SK-N-SH (cell line): ENCODE measurements at regions not wholly inside any gene's neighbourhood (a gene's known extent, or its start where the extent isn't known, plus 50 kb on each side); places are given as distances from the start of the nearest gene placed in this dataset.

Experiments used
- CTCF ChIA-PET: fragments of 300-600, 350-600 bp; formaldehyde crosslinking; extraction: SDS; loops from one replicate; lab custom pipeline; 2021; lab: Yijun Ruan, JAX
- POLR2A ChIA-PET: fragments of 350-600 bp; sonication (Branson Sonifier 250); formaldehyde crosslinking; extraction: SDS; loops from one replicate; lab custom pipeline; 2020; ENCODE audit warnings: antibody characterized with exemption, inconsistent platforms; lab: Yijun Ruan, JAX
- DNase-seq: peaks from one replicate; pipeline ENCODE4 v3.0.0; 2012
- H2AFZ ChIP-seq: fragments of 200-600 bp; sonication (generic); 2 replicates; pipeline ENCODE4 v1.8.1; 2016; ENCODE audit warnings: antibody characterized with exemption, mild to moderate bottlenecking, low read depth
- H3F3A ChIP-seq: fragments of 200-600 bp; sonication (generic); replicated peaks from 2 replicates; pipeline ENCODE3; 2016; ENCODE audit warnings: antibody characterized with exemption, mild to moderate bottlenecking; ENCODE audit not compliant: insufficient read depth
- H3K27ac ChIP-seq, 2 experiments: fragments of 200-500 bp in 1 of 2; fragments of 200-600 bp in 1 of 2; sonication (Bioruptor generic) in 1 of 2; sonication (generic), shearing (Covaris generic) in 1 of 2; 2 replicates each; pipeline versions ENCODE4 v1.5.1 to v1.6.1; 2014 to 2016; ENCODE audit warnings: low read depth in 2 of 2, inconsistent platforms in 1 of 2, low read length in 1 of 2, mild to moderate bottlenecking in 1 of 2, mixed read lengths in 1 of 2
- H3K27me3 ChIP-seq: fragments of 200-600 bp; sonication (generic), shearing (Covaris generic); 2 replicates; pipeline ENCODE4 v1.6.1; 2016; ENCODE audit warnings: mixed run types; ENCODE audit not compliant: insufficient read depth
- H3K36me3 ChIP-seq, 2 experiments: fragments of 200-500 bp in 1 of 2; fragments of 200-600 bp in 1 of 2; sonication (Bioruptor generic) in 1 of 2; sonication (generic) in 1 of 2; replicated peaks in 1 of 2; 2 replicates each; pipeline versions ENCODE3 to v1.5.1; 2014 to 2016; ENCODE audit warnings: low read length in 1 of 2, mild to moderate bottlenecking in 1 of 2; ENCODE audit not compliant: insufficient read depth in 2 of 2, control insufficient read depth in 1 of 2
- H3K4me1 ChIP-seq, 2 experiments: fragments of 200-500 bp in 1 of 2; fragments of 200-600 bp in 1 of 2; sonication (Bioruptor generic) in 1 of 2; sonication (generic), shearing (Covaris generic) in 1 of 2; 2 replicates each; pipeline versions ENCODE4 v1.5.1 to v1.6.1; 2014 to 2016; ENCODE audit warnings: low read depth in 1 of 2, low read length in 1 of 2, mixed run types in 1 of 2; ENCODE audit not compliant: insufficient read depth in 2 of 2, control insufficient read depth in 1 of 2
- H3K4me2 ChIP-seq: fragments of 200-600 bp; sonication (generic), shearing (Covaris generic); 2 replicates; pipeline ENCODE4 v1.6.1; 2017; ENCODE audit warnings: mixed run types
- H3K4me3 ChIP-seq, 2 experiments: fragments of 200-500 bp in 1 of 2; fragments of 200-600 bp in 1 of 2; sonication (Bioruptor generic) in 1 of 2; sonication (generic), shearing (Covaris generic) in 1 of 2; 2 replicates each; pipeline versions ENCODE4 v1.5.1 to v1.8.1; 2014 to 2016; ENCODE audit warnings: low read depth in 2 of 2, inconsistent platforms in 1 of 2, low read length in 1 of 2, mild to moderate bottlenecking in 1 of 2, mixed read lengths in 1 of 2, moderate library complexity in 1 of 2
- H3K79me2 ChIP-seq: fragments of 200-600 bp; sonication (generic); 2 replicates; pipeline ENCODE4 v1.8.1; 2017; ENCODE audit warnings: mild to moderate bottlenecking; ENCODE audit not compliant: insufficient read depth
- H3K9ac ChIP-seq: fragments of 200-600 bp; sonication (generic); 2 replicates; pipeline ENCODE4 v1.6.1; 2017; ENCODE audit warnings: mixed run types
- H3K9me2 ChIP-seq: fragments of 200-600 bp; sonication (generic); 2 replicates; pipeline ENCODE4 v1.6.1; 2017; ENCODE audit warnings: mixed run types
- H3K9me3 ChIP-seq: fragments of 200-600 bp; sonication (generic); 2 replicates; pipeline ENCODE4 v1.6.1; 2017; ENCODE audit warnings: mixed run types, mild to moderate bottlenecking, moderate library complexity
- H4K20me1 ChIP-seq: fragments of 200-600 bp; sonication (generic); 2 replicates; pipeline ENCODE4 v1.6.1; 2017; ENCODE audit warnings: mild to moderate bottlenecking, mixed run types; ENCODE audit not compliant: insufficient read depth
- GATA2 ChIP-seq: sonication (generic); formaldehyde crosslinking; IDR thresholded peaks from 2 replicates; pipeline ENCODE4 v1.5.0; 2020; ENCODE audit warnings: mild to moderate bottlenecking, missing genetic modification reagents
- SMC3 ChIP-seq: IDR thresholded peaks from 2 replicates; pipeline ENCODE4 v1.6.1; 2012; ENCODE audit warnings: low read depth, low read length, improper control_type of control experiment
- WGBS: methylation state at CpG from one replicate; pipeline ENCODE4 v1.1.6; 2017; ENCODE audit warnings: low lambda C conversion rate; 5-methylcytosine and 5-hydroxymethylcytosine counted together
- TF ChIP-seq, protein P1 (sequence below): fragments of 150-350 bp; IDR thresholded peaks from 2 replicates; pipeline ENCODE4 v1.6.1; 2017; ENCODE audit warnings: antibody characterized with exemption, low read length, low read depth, borderline replicate concordance
- TF ChIP-seq, protein P2 (sequence below): IDR thresholded peaks from 2 replicates; pipeline ENCODE4 v1.4.0; 2012; ENCODE audit warnings: low read depth, borderline replicate concordance
- TF ChIP-seq, protein P3 (sequence below): IDR thresholded peaks from 2 replicates; pipeline ENCODE4 v1.6.1; 2012; ENCODE audit warnings: mild to moderate bottlenecking, low read depth, low read length, moderate library complexity

DNA sequence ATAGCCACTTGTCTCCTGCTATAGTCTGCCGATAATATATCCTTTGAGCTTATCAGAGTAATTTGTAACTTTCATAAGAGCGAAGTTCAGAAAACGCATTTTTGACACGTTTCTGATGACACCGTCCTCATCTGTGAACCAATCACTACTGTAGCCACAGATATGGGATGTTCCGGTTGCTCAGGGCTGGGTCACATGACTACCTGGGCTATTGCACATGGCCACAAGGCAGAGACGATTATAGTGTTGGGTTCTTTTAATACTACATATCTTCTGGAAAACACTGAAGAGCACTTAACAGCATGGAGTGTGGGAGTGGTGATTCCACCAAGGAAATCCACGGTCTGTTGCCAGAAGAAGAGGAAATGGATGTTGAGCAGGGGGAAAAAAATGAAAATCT, 115.0 kb upstream of the ADRA1B start:
- Histone ChIP-seq H3K9ac (no peak overlapping the region), H4K20me1 (no peaks in the 10 kb centered on the region), H3K36me3 (no peaks in the 10 kb centered on the region), H3K79me2 (no peaks in the 10 kb centered on the region), H3K27me3 (no peaks in the 10 kb centered on the region), H3K27ac (no peak overlapping the region), H3K9me3 (peaks cover 12% of the 10 kb centered on the region; the same call in 1 of the 2 replicates), H3K4me2 (no peak overlapping the region), H3F3A (no peaks in the 10 kb centered on the region), H3K4me1 (no peaks in the 10 kb centered on the region), H3K4me3 (no peak overlapping the region), H2AFZ (no peak overlapping the region), H3K9me2 (no peaks in the 10 kb centered on the region)
- TF ChIP-seq, protein P1, sequence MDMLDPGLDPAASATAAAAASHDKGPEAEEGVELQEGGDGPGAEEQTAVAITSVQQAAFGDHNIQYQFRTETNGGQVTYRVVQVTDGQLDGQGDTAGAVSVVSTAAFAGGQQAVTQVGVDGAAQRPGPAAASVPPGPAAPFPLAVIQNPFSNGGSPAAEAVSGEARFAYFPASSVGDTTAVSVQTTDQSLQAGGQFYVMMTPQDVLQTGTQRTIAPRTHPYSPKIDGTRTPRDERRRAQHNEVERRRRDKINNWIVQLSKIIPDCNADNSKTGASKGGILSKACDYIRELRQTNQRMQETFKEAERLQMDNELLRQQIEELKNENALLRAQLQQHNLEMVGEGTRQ = no peak
- no peak for TF ChIP-seq GATA2
- TF ChIP-seq, protein P2, sequence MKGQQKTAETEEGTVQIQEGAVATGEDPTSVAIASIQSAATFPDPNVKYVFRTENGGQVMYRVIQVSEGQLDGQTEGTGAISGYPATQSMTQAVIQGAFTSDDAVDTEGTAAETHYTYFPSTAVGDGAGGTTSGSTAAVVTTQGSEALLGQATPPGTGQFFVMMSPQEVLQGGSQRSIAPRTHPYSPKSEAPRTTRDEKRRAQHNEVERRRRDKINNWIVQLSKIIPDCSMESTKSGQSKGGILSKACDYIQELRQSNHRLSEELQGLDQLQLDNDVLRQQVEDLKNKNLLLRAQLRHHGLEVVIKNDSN = peak; percentile 18; the same call in 1 of the 2 replicates
- CTCF ChIA-PET = no interaction called here
- DNase-seq = no peak
- WGBS = 48% methylated on average over 8 of the region's 8 CpGs
- POLR2A ChIA-PET = no interaction called here

DNA sequence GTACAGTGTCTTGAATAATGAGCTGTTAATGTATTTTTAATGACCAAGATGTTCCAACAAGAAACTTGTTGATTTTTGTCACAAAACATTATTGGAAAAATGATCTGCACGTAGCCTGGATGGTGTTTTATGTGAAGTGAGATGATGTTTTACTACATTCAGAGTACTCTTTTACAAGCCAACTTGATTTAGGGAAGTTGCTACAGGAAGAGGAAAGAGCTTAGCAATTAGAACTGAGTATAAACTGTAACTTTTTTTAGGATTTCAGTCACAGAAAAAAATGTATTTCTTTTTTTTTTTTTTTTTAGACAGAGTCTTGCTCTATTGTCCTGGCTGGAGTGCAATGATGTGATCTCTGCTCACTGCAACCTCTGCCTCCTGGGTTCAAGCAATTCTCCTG, 113.6 kb upstream of the ADRA1B start:
- DNase-seq = no peak
- WGBS = 82% methylated on average over 1 of the region's 1 CpG
- Histone ChIP-seq H3K9me2 (no peaks in the 10 kb centered on the region), H2AFZ (no peak overlapping the region), H3K9me3 (peaks cover 15% of the 10 kb centered on the region; the same call in 1 of the 2 replicates), H3K9ac (no peak overlapping the region), H3K27ac (no peak overlapping the region), H3K4me1 (no peaks in the 10 kb centered on the region), H3K36me3 (no peaks in the 10 kb centered on the region), H3F3A (no peaks in the 10 kb centered on the region), H3K4me3 (no peak overlapping the region), H3K79me2 (no peaks in the 10 kb centered on the region), H3K27me3 (no peaks in the 10 kb centered on the region), H3K4me2 (no peak overlapping the region), H4K20me1 (no peaks in the 10 kb centered on the region)
- CTCF ChIA-PET = no interaction called here
- TF ChIP-seq, protein P3, sequence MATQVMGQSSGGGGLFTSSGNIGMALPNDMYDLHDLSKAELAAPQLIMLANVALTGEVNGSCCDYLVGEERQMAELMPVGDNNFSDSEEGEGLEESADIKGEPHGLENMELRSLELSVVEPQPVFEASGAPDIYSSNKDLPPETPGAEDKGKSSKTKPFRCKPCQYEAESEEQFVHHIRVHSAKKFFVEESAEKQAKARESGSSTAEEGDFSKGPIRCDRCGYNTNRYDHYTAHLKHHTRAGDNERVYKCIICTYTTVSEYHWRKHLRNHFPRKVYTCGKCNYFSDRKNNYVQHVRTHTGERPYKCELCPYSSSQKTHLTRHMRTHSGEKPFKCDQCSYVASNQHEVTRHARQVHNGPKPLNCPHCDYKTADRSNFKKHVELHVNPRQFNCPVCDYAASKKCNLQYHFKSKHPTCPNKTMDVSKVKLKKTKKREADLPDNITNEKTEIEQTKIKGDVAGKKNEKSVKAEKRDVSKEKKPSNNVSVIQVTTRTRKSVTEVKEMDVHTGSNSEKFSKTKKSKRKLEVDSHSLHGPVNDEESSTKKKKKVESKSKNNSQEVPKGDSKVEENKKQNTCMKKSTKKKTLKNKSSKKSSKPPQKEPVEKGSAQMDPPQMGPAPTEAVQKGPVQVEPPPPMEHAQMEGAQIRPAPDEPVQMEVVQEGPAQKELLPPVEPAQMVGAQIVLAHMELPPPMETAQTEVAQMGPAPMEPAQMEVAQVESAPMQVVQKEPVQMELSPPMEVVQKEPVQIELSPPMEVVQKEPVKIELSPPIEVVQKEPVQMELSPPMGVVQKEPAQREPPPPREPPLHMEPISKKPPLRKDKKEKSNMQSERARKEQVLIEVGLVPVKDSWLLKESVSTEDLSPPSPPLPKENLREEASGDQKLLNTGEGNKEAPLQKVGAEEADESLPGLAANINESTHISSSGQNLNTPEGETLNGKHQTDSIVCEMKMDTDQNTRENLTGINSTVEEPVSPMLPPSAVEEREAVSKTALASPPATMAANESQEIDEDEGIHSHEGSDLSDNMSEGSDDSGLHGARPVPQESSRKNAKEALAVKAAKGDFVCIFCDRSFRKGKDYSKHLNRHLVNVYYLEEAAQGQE = no peak
- TF ChIP-seq SMC3 = no peak
- POLR2A ChIA-PET = no interaction called here
